Stimulated activated CD8-positive, alpha-beta memory T cell treated with anti-CD3 and anti-CD28 coated beads, Interleukin-2, amount 100 ng/mL, for 48 hours (primary cell): ENCODE measurements at regions not wholly inside any gene's neighbourhood (a gene's known extent, or its start where the extent isn't known, plus 50 kb on each side); places are given as distances from the start of the nearest gene placed in this dataset.

ENCODE experiments used
- DNase-seq, 2 donors: peaks; one replicate each; pipeline ENCODE4 v3.0.0-alpha.2; 2020; ENCODE audit warnings: low read depth in 2 of 2

DNA sequence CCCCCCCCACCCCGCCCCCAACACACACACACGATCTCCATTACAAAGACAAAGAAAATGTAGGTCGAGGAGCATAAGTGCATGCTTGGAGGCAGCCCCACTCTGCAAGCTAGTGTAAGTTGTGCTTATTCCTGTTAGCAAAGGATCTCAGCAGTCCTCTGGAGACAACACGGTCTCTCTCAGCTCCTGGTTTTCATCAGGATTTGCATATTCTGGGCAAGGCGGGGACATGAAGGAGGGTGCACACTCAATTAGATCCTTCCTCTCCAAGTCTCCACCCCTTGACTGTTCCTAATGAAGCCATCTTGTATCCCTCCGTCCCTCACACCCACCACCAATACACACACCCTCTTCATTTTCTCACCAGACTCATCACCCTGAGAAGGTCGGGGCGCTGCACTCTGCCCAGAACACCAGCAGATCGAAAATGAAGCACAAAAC, 63.8 kb downstream of the MRPL46 start:
- no peak for DNase-seq

DNA sequence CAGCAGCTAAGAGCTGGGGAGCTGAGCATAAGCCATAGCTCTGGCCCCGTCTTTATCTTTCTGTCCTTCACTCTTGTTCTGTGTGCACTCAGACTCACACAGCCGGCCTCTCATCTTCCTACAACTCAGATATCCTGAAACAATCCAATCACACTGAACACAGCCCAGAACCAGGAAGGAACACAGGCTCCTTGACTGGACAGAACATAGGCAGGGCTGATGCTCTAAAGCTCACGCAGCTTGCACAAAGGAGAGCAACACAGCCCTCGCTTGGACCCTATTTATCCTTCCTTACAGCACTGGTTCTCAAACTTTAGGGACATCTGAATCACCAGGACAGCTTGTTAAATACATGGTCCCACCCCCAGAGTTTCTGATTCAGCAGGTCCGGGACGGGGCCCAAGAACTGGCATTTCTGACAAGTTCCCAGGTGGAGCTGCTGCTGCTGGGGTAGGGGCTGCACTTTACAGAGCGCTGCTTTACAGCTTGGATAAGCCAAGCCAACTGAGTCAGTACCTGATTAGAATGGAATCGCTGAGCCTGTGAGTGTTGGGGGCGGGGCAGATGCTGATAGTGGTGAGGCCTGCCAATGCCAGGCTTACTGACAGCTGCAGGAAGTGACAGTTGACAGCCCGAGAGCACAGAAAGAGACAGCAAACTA, 65.1 kb downstream of the MRPL46 start:
- DNase-seq = peak in 1 of 2 donors; percentile 7

DNA sequence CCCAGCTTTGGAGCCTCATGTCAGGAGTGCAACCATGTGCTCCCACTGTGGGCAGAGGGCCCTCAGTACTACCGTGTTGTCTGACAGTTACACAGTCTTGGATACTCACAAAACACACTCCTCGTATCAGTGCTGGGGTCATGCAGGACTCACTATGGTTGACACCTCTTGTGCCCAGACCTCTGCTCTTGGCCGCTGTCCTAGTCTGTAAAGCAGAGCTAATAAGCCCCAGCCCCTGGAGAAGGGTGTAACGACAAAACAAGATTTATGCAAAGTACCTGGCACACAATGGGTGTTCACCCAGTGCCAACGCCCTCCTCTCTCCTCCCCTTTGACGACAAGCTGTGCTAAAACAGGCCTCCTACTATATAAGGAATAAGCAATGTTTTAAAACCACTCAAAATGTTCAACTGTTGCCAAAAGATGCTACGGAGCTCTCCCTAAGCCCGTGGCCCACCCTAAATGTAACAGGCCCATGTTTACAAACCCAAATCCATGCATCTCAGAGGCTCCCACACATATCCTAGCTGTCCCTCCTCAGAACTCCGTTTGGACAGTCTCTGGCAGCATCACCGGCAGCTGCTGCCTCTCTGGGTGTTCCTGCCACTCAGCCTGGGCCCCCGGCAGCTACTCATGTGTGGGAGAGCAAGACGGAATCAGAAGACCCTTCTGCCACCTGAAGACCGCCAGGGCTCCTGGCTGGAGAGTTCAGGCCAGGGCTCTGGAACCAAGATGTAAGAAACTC, 65.8 kb downstream of the MRPL46 start:
- DNase-seq = no peak

DNA sequence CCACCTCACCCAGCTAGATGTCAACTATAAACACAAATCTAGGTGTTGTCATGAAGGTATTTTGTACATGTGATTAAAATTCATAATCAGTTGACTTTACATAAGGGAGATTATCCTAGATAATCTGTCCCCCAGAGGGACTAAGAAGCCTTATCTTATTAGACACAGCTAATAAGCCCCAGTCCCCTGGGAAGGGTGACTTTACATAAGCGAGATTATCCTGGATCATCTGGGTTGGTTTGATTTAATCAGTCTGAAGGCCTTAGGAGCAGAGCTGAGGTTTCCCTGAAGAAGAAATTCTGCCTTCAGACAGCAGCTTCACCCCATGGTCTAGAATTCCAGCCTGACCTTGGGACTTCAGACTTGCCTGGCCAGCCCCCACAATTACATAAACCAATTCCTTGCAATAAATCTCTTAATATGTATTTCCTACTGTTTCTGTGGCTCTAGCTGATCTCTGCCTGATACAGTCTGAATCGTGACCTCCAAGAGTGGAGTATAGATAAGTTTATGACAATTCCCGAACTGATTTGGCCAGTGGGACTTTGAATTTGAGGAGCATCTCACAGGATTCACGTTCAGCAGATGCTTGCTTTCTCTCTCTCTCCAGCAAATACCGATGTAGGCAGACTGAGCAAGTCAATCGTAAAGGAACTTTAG, 66.5 kb downstream of the MRPL46 start:
- DNase-seq = no peak

DNA sequence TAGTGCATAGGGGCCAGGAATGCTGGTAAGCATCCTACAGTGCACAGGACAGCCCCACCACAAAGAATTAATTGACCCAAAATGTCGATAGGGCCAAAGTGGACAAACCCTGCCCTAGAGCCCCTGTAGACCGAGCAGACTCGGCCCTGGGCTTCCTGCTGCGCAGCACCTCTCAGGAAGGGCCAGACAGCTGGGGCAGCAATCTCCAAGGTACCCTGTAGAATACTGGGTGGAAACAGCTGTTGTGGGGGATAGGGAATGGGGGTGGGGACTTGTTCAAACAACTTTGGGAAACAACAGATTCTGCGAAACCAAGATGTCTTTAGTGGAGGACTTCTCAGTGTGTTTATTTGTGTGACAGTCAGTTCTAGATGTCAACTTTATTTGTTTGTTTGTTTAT, 67.1 kb downstream of the MRPL46 start:
- DNase-seq = no peak

DNA sequence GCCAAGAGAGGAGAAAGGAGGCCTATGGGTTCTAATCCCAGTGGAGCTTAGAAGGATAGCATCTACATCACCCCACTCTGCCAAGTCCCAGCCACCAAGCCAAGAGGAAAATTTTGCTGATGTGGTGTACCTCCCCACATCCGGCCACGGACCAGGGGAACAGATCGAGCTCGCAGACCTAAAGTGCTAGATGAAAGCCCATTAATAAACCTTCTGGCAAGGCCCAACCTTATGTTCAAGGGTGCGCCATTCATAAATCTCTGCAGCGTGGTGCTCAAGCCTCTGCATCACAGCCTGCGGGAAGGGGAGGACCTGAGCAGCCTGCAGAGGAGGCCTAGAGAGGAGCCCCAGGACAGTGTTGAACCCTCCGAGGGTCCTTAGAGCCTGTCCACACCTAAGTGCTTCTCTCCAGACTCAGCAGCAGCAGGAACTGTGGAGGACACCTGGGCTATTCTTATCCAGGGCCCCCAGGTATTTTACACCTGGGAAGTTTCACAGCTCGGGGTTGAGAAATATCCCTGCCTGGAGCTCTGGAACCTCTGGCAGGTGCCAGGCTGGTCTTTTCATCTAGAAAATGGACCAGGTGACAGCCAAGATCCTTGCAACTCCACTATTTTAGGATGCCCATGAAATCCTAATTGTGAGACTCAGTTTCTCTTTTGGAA, 68.0 kb downstream of the MRPL46 start:
- no peak for DNase-seq

DNA sequence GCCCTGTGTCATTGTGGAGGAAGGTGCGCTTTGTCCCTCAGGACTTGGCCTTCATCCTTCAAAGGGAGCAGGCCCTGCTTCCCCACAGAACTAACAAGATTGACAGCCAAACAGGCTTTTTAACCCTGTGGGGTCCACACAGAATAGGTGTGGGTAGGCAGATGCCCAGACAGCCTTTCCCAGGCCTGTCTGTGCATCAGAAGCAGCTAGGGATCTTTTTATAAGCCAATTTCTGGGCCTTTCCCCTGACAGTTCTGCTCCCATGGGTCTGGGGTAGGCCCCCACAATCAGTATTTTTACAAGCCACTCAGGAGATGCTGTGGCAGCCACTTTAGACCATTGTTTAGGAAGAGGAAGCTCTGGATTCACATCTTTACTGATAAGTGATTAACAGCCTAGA, 69.2 kb downstream of the MRPL46 start:
- DNase-seq = no peak

DNA sequence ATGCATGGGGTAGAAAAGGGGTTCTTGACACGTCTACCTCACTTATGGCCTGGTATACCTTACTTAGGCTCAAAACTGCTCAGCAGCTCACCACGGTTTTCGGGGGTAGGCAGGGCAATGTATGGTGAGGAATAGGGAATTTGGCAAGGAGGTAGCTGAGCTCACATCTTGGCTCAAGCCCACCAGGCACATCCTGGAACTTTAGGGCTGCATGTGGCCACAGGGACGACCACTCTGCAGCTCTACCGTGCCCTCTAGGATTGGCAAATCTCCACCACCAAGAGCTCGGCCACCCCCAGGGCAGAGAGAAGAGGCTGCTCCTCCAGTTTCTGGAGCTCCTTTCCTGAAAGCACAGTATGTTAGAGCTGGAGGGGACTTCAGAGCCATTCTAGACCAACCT, 69.7 kb downstream of the MRPL46 start:
- no peak for DNase-seq

DNA sequence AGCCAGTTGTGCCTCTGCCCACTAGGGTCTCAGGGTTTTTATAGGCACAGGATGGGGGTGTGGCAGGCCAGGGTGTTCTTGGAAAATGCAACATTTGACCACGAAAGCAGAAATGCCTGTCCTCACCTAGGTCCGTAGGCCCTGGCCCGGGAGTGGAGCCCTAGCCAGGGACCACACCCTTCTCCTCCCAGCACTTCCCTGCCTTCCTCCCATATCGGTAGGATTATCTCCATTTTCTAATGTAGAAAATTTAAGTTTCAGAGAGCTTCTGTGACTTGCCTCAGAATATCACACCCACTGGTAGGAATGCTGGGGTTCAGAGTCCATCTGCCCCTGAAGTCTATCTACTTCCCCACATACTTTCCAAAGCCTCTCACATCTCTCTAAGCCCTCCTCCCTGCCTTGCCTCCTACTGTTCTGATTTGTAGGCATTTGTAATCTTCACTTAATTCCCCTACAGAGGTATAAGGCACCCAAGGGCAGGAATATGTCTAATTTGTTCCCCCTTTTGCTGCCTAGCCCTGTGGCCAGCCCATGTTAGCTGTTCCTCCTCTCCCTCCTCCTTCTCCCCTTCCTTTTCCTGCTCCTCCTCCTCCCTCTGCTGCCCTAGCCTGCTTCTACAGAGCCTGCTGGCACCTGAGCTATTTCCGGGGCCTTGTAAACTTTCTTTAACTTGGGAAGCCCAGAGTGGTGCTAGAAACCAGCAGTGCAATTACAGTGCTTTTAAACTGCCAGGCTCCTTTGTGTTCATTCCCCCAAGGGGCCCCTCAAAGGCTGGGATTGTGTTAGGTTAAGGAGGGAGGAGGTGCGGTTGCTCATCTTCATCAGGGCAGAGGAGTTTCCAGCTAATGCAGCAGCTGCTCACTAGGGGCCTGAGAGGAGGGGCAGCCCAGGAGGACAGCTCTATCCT, 71.1 kb downstream of the MRPL46 start:
- DNase-seq = no peak

DNA sequence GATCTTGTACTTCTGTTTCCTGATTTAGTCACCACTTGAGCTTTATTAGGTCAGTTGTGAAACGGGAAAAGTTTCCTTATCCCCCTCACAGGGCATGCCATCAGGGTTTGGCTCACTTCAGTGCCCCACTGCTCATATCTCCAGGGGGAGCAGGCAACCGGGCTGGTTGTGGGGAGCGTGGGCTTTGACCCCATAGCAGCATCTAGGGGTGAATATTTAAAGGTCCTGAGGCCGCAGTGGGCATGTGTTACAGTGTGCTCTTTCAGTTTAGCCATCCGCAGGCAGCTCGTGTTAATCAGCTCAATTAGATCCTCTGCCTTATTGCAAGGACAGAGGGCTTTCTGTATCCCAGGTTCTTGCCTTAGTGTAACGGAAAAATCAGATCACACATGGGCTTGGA, 71.9 kb downstream of the MRPL46 start:
- no peak for DNase-seq

DNA sequence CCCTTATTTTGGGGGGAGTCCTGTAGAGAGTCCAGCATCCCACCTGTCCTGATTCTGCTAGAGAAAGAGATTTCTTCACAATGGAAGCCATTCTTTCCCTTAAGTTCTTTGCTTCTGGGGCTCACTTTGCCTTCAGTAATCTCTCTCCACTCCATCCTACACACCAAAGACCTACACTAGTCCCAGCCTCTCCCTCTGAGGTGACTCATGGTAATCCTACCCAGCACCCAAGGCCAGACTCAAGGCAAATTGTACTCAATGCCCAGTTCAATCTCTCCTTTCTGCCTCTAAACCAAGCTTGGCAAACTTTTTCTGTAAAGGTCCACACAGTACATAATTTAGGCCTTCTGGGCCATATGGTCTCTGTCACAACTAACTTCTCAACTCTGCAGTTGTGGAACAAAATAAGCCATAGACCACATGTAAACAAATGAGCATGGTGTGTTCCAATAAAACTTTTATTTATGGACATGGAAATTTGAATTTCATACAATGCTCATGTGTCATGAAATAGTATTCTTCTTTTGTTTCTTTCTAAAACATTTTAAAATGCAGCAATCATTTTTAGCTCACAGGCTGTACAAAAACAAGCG, 72.5 kb downstream of the MRPL46 start:
- no peak for DNase-seq

DNA sequence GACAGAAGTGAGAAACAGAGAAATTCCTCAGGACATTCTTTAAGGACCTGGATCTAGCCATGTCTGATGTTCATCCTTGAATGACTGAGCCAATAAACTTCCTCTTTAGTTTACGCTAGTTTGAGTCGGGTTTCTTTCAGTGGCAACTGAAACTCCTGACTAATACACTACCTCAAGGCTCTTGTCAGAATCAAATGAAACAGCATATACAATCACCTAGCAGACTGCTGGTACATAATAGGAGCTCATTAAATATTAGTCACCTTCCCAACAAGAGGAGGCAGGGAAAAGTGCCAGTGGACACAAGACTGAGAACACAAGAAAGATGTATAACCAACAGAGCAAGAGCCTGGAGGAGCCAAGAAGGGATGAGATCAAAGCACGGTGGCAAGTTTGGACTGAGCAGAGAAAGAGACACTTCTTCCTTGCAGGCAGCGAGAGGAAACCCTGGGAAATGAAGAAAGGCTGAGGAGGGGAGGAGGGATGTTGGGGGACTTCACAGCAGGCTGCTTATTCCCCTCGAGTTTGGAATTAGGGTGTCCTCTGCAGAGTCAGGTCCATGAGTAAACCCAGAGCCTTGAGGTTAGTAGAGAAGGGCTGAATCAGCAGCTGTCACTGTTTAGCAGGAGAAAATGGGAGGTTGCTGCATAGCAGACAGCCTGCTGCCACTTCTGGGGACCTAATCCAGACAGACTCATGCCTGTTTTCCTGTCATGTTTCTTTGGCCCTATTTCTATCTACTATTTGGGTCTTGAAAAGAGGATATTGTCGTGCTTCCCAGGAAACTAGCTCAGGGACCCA, 73.3 kb downstream of the MRPL46 start:
- DNase-seq = no peak

DNA sequence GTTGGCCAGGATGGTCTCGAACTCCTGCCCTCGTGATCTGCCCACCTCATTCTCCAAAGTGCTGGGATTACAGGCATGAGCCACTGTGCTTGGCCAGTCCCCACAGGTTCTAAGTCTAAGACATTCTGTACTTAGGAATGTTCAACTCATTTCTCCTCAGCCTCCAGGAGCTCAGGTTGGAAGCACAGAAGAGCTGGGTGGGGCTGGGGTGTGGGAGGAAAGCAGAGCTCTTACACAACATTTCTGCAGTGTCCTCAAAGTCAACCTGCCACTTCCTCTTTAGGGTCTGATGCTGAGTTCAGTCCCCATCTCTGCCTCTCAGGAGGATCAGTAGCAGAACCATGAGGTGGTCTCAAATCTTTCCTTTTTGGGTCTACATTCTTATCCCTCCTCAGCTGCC, 75.5 kb downstream of the MRPL46 start:
- DNase-seq = no peak

DNA sequence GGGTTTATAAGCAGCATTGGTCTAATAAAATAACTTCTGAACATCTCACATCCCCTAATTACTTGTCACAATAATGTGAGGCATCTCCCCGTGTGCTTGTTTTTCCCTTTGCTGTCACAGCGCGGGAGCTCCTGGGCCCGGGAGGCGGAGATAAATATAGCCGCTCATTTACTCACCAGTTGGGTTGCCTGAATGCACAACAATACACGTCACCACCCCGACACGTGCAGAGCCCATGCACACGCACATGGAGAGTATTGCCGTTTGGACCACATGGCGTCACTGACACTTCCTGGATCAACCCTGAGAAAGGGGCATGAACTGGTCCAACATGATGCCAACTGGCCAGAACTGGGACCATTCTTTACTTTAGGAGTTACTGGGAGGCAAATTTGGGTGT, 76.2 kb downstream of the MRPL46 start:
- DNase-seq = no peak

DNA sequence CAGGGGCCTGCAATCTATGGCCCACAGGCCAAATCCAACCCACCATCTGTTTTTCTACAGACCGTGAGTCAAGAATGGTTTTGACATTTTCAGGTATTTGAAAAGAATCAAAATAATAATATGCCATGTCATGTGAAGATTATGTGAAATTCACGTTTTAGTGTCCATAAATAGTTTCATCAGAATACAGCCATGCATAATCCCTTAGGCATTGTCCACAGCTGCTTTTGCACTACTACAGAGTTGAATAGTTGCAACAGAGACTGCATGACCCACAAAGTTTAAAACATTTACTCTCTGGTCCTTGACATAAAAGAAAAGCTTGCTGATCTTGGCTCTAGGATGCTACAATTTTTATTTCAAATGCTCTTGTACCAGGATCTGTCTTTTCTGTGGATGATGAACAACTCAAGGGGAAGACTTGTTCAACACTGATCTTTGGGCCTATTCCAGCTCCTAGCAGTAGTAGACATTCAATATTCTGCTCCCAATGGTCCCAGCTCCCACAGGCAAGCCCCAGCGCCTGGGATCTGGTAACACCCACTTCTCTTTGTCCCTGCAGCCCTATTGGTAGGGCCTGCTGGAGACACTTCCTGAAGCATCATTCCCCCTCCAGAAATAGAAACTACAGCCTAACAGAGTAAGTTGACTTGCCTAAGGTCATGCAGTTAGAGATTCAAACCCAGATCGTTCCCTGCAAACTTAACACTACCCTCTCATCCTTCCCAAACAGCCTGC, 76.9 kb downstream of the MRPL46 start:
- DNase-seq = no peak

DNA sequence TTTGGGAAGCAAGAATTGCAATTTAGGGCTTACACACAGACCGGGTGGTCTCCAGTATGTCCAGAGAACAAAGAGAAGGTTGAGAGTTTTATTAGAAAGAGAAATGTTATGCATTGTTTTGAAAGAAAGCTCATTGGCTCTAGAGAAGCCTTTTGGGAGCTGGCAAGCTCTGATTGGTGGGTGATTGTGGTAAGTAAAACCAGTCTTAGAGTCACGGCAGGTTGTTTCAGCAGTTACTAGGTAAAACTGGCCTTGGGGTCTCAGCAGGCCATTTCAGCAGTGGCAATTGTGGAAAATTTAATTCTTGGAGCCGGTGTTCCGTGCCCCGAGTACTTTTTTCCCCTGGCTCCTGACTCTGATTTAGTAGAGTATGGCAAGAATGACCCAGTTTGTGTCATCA, 78.1 kb downstream of the MRPL46 start:
- DNase-seq = no peak

DNA sequence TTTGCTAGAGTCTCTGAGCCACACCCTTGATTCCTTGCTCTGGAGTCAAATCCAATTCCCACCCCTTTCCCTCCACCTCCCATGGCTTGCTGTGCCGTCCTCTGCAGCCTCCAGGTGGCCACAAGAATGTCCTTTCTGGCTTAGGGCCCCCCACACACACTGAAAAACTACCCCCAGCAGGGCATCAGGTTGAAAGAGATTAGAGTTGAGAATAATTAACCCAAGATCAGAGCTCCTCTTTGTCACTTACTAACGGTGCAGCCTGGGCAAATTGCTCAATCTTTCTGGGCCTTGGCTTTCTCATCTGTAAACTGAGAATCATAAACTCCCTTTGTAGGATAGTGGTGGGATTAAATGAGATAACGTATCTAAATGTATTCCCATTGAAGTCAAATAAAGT, 78.5 kb downstream of the MRPL46 start:
- no peak for DNase-seq

DNA sequence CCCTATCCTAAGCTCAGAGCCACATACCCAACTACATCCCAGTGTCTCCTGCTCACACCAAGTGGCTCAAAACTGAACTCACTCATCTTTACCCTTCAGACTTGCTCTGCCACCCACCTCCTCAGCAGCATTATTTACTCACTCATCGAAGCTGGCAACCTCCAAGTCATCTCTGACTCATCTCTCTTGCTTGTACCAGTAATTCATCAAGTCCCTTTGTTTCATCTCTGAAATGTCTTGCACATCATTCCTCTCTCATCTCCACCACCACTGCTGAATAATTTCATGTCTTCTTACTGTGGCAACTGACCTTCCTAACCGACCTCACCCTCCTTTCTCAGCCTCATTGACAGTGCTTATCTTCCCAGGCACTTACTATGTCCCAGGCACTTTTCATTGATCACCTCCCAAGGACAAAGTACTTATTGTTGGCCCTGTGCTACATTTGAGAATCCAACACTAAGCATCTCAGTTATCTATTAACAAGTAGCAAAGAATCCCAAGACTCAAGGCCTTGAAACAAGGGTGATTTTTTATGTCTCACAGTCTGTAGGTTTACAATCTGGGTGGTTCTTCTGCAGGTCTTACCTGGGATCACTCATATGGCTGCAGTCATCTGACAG, 82.0 kb downstream of the MRPL46 start:
- no peak for DNase-seq

DNA sequence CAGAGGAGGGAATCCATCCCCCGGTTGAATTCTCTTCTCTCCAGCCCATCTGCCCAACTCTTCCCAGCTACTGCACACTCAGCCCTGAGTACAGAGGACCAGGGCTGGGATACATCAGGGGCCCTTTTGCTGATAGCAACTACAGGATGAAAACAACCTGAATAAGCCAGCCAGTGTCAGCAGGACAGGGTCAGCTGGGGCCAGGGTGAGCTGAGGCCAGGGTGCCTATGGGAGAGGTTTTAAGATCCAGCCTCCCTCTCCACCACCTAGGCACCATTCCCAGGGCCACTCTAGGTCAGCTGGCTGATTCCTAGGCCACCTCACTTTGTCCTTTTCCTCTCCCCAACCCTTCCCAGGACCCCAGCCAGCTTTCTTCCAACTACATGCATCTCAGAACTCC, 83.8 kb downstream of the MRPL46 start:
- no peak for DNase-seq
